ENCODE measurements at regions not wholly inside any gene's neighbourhood (a gene's known extent, or its start where the extent isn't known, plus 50 kb on each side); places are given as distances from the start of the nearest gene placed in this dataset.

- TF ChIP-seq, protein P1, sequence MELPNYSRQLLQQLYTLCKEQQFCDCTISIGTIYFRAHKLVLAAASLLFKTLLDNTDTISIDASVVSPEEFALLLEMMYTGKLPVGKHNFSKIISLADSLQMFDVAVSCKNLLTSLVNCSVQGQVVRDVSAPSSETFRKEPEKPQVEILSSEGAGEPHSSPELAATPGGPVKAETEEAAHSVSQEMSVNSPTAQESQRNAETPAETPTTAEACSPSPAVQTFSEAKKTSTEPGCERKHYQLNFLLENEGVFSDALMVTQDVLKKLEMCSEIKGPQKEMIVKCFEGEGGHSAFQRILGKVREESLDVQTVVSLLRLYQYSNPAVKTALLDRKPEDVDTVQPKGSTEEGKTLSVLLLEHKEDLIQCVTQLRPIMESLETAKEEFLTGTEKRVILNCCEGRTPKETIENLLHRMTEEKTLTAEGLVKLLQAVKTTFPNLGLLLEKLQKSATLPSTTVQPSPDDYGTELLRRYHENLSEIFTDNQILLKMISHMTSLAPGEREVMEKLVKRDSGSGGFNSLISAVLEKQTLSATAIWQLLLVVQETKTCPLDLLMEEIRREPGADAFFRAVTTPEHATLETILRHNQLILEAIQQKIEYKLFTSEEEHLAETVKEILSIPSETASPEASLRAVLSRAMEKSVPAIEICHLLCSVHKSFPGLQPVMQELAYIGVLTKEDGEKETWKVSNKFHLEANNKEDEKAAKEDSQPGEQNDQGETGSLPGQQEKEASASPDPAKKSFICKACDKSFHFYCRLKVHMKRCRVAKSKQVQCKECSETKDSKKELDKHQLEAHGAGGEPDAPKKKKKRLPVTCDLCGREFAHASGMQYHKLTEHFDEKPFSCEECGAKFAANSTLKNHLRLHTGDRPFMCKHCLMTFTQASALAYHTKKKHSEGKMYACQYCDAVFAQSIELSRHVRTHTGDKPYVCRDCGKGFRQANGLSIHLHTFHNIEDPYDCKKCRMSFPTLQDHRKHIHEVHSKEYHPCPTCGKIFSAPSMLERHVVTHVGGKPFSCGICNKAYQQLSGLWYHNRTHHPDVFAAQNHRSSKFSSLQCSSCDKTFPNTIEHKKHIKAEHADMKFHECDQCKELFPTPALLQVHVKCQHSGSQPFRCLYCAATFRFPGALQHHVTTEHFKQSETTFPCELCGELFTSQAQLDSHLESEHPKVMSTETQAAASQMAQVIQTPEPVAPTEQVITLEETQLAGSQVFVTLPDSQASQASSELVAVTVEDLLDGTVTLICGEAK (IDR thresholded peaks at IDR 0.05; ENCODE audit: borderline replicate concordance), result no peak
- TF ChIP-seq NR2F1 (conservative IDR thresholded peaks at IDR 0.05) (no peak), POLR2AphosphoS2 (IDR thresholded peaks at IDR 0.05; ENCODE audit: low read depth, low read length) (no peak), NBN (IDR thresholded peaks at IDR 0.05) (no peak), POU2F2 (IDR thresholded peaks at IDR 0.05; ENCODE audit: borderline replicate concordance, low read depth, low read length) (no peak), NFYB (IDR thresholded peaks at IDR 0.05; ENCODE audit: insufficient read depth, low read depth, low read length) (no peak), MAX (IDR thresholded peaks at IDR 0.05; ENCODE audit: low read depth, low read length) (no peak), HCFC1 (IDR thresholded peaks at IDR 0.05; ENCODE audit: low read length) (no peak)
- TF ChIP-seq, protein P2, sequence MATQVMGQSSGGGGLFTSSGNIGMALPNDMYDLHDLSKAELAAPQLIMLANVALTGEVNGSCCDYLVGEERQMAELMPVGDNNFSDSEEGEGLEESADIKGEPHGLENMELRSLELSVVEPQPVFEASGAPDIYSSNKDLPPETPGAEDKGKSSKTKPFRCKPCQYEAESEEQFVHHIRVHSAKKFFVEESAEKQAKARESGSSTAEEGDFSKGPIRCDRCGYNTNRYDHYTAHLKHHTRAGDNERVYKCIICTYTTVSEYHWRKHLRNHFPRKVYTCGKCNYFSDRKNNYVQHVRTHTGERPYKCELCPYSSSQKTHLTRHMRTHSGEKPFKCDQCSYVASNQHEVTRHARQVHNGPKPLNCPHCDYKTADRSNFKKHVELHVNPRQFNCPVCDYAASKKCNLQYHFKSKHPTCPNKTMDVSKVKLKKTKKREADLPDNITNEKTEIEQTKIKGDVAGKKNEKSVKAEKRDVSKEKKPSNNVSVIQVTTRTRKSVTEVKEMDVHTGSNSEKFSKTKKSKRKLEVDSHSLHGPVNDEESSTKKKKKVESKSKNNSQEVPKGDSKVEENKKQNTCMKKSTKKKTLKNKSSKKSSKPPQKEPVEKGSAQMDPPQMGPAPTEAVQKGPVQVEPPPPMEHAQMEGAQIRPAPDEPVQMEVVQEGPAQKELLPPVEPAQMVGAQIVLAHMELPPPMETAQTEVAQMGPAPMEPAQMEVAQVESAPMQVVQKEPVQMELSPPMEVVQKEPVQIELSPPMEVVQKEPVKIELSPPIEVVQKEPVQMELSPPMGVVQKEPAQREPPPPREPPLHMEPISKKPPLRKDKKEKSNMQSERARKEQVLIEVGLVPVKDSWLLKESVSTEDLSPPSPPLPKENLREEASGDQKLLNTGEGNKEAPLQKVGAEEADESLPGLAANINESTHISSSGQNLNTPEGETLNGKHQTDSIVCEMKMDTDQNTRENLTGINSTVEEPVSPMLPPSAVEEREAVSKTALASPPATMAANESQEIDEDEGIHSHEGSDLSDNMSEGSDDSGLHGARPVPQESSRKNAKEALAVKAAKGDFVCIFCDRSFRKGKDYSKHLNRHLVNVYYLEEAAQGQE (IDR thresholded peaks at IDR 0.05; ENCODE audit: low read depth, low read length), result no peak
Measured at GRCh38 chr1:29914936-29915335, 678.6 kb downstream of the PTPRU start (continued).
